KMS-11 (cell line): ENCODE measurements at regions not wholly inside any gene's neighbourhood (a gene's known extent, or its start where the extent isn't known, plus 50 kb on each side); places are given as distances from the start of the nearest gene placed in this dataset.

ENCODE experiments used
- H2AFZ ChIP-seq: fragments of 200-600 bp; sonication (generic); 2 replicates; pipeline ENCODE4 v1.6.1; 2016; ENCODE audit warnings: antibody characterized with exemption, mixed run types, low read depth
- H3K27ac ChIP-seq: fragments of 200-600 bp; sonication (generic); 2 replicates; pipeline ENCODE4 v1.6.1; 2016; ENCODE audit warnings: mild to moderate bottlenecking, mixed run types
- H3K27me3 ChIP-seq: fragments of 200-600 bp; sonication (generic); 2 replicates; pipeline ENCODE4 v1.6.1; 2017; ENCODE audit warnings: mild to moderate bottlenecking, low read depth, mixed run types, moderate library complexity; ENCODE audit not compliant: insufficient read depth
- H3K36me3 ChIP-seq: fragments of 200-600 bp; sonication (generic); 2 replicates; pipeline ENCODE4 v1.6.1; 2017; ENCODE audit warnings: mild to moderate bottlenecking, mixed run types; ENCODE audit not compliant: insufficient read depth
- H3K4me1 ChIP-seq: fragments of 200-600 bp; sonication (generic); 2 replicates; pipeline ENCODE4 v1.6.1; 2016; ENCODE audit warnings: mild to moderate bottlenecking, low read depth, mixed run types; ENCODE audit not compliant: poor library complexity, severe bottlenecking
- H3K4me2 ChIP-seq: fragments of 200-600 bp; sonication (generic); 2 replicates; pipeline ENCODE4 v1.7.0; 2016; ENCODE audit warnings: mild to moderate bottlenecking, mixed run types
- H3K4me3 ChIP-seq: fragments of 200-600 bp; sonication (generic); IDR thresholded peaks from 2 replicates; pipeline ENCODE4 v1.6.1; 2017; ENCODE audit warnings: low read depth, low read length, mixed read lengths; ENCODE audit not compliant: insufficient read depth
- H3K79me2 ChIP-seq: fragments of 200-600 bp; sonication (generic); 2 replicates; pipeline ENCODE4 v1.6.1; 2016; ENCODE audit warnings: low read depth, mixed run types; ENCODE audit not compliant: insufficient read depth
- H3K9ac ChIP-seq: fragments of 200-600 bp; sonication (generic); 2 replicates; pipeline ENCODE4 v1.6.1; 2016; ENCODE audit warnings: mild to moderate bottlenecking, mixed run types
- H4K20me1 ChIP-seq: fragments of 200-600 bp; sonication (generic); 2 replicates; pipeline ENCODE4 v1.6.1; 2016; ENCODE audit warnings: mild to moderate bottlenecking, mixed run types; ENCODE audit not compliant: insufficient read depth
- TF ChIP-seq, protein P1 (sequence below): fragments of 200-600 bp; sonication (generic); conservative IDR thresholded peaks from 2 replicates; pipeline ENCODE4 v1.6.1; 2017; ENCODE audit warnings: low read depth, mild to moderate bottlenecking, antibody characterized with exemption, low read length, moderate library complexity, mixed read lengths

DNA sequence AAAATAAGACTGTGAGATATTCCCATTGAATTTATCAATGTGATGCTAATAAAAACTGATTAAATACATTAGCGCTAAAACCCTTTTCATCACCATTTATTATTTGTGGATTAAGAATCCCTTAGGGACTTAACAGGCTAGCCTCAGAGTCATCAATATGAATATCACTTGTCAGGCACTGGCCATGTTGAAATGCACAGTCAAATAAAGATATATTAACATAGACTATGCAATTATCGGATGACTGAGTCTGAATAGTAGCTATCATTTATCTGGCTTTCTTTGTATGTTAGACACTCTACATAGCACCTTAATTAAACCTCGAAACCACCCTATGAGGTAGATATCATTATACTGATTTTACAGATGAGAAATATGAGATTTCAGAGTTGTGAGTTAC is 213.6 kb downstream of the RDH14 start:
- no peak overlapping the region for H3K4me3 ChIP-seq
- H4K20me1 ChIP-seq, result no peaks in the 10 kb centered on the region
- TF ChIP-seq, protein P1, sequence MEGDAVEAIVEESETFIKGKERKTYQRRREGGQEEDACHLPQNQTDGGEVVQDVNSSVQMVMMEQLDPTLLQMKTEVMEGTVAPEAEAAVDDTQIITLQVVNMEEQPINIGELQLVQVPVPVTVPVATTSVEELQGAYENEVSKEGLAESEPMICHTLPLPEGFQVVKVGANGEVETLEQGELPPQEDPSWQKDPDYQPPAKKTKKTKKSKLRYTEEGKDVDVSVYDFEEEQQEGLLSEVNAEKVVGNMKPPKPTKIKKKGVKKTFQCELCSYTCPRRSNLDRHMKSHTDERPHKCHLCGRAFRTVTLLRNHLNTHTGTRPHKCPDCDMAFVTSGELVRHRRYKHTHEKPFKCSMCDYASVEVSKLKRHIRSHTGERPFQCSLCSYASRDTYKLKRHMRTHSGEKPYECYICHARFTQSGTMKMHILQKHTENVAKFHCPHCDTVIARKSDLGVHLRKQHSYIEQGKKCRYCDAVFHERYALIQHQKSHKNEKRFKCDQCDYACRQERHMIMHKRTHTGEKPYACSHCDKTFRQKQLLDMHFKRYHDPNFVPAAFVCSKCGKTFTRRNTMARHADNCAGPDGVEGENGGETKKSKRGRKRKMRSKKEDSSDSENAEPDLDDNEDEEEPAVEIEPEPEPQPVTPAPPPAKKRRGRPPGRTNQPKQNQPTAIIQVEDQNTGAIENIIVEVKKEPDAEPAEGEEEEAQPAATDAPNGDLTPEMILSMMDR, result no peak
- no peak overlapping the region for H3K27ac ChIP-seq
- H3K36me3 ChIP-seq, result no peaks in the 10 kb centered on the region
- H3K79me2 ChIP-seq, result no peaks in the 10 kb centered on the region
- H3K4me1 ChIP-seq, result no peaks in the 10 kb centered on the region
- no peak overlapping the region for H2AFZ ChIP-seq
- H3K27me3 ChIP-seq, result no peaks in the 10 kb centered on the region
- H3K9ac ChIP-seq, result no peak overlapping the region
- no peak overlapping the region for H3K4me2 ChIP-seq

DNA sequence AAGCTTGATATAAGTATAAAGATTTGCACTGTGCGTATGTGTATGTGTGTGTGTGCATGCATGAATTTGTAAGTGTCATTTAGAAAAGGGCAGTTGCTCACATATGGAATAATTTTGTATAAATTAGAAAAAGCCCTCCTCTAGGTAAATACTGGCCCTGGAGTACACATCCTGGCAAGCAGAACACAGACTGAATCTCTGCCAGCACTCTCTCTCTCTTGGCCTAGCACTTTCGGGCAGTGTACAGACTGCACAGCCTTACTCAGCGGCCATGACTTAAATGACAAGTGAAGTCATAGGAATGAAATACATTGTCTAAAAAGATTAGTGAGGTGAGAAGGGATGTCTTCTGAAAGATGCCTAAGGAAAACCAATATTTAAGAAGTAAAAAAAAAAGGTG is 214.1 kb downstream of the RDH14 start:
- Histone ChIP-seq H3K27me3 (no peaks in the 10 kb centered on the region), H3K27ac (no peak overlapping the region), H2AFZ (no peak overlapping the region), H3K36me3 (no peaks in the 10 kb centered on the region), H4K20me1 (no peaks in the 10 kb centered on the region), H3K9ac (no peak overlapping the region), H3K4me2 (no peak overlapping the region), H3K4me1 (no peaks in the 10 kb centered on the region), H3K79me2 (no peaks in the 10 kb centered on the region), H3K4me3 (no peak overlapping the region)
- TF ChIP-seq, protein P1, result no peak

DNA sequence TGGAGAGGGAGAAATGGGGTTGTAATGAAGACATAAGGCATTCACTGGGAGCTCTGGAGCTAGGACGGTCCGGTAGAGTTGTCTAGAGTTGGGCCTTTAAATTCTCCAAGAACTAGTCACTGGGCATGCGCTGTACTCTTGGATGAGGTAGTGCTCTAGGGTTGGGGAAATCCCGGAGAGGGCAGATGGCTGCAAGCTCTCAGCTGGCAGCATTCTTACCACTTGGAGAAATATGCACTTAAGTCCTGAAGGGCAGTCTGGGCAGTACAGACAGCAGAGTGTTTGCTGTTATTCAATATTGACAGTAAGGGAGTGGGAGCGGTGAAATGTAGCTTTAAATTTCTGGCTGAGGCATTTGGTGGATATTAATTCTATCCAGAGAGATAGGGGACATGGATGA is 214.6 kb downstream of the RDH14 start:
- no peaks in the 10 kb centered on the region for H3K4me1 ChIP-seq
- no peak overlapping the region for H2AFZ ChIP-seq
- no peak overlapping the region for H3K4me3 ChIP-seq
- no peaks in the 10 kb centered on the region for H3K27me3 ChIP-seq
- TF ChIP-seq, protein P1, result no peak
- H4K20me1 ChIP-seq, result no peaks in the 10 kb centered on the region
- no peak overlapping the region for H3K9ac ChIP-seq
- H3K79me2 ChIP-seq, result no peaks in the 10 kb centered on the region
- H3K4me2 ChIP-seq, result no peak overlapping the region
- no peak overlapping the region for H3K27ac ChIP-seq
- H3K36me3 ChIP-seq, result no peaks in the 10 kb centered on the region

DNA sequence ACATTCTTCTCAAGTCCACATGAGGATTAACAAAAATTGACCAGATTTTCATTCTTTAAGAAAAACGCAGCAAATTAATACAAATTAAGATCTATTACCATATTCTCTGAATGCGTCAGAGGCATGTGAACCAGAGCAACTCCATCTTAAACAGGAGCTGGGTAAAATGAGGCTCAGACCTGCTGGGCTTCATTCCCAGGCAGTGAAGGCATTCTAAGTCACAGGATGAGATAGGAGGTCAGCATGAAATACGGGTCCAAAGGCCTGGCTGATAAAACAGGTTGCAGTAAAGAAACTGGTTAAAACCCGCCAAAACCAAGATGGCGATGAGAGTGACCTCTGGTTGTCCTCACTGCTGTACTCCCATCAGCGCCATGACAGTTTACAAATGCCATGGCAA is 217.6 kb downstream of the RDH14 start:
- TF ChIP-seq, protein P1, result no peak
- H2AFZ ChIP-seq, result no peak overlapping the region
- no peak overlapping the region for H3K4me2 ChIP-seq
- H3K79me2 ChIP-seq, result no peaks in the 10 kb centered on the region
- no peaks in the 10 kb centered on the region for H3K4me1 ChIP-seq
- no peaks in the 10 kb centered on the region for H3K36me3 ChIP-seq
- H3K9ac ChIP-seq, result no peak overlapping the region
- no peaks in the 10 kb centered on the region for H3K27me3 ChIP-seq
- H3K27ac ChIP-seq, result no peak overlapping the region
- H4K20me1 ChIP-seq, result no peaks in the 10 kb centered on the region
- H3K4me3 ChIP-seq, result no peak overlapping the region

DNA sequence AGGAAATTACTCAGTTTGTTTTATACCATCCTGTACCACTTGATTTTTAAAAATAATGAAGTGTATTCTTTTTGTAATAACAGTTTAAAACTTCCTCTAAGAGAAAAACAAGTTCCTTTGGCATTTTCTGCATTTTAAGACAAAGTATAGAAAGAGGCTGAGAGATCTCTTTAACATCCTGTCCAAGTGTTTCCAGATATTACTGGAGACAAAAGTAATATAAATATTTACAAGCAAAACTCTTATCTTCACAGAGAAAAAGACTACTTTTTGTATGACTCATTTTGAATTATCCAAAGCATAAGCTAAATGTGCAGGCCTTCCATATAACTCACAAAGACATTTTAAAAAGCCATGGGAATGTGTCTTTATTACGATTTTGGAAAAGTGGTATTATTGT is 221.1 kb downstream of the RDH14 start:
- H4K20me1 ChIP-seq, result no peaks in the 10 kb centered on the region
- no peak overlapping the region for H2AFZ ChIP-seq

More for the DNA sequence above, 221.1 kb downstream of the RDH14 start:
- no peak overlapping the region for H3K9ac ChIP-seq
- H3K27ac ChIP-seq, result no peak overlapping the region
- no peaks in the 10 kb centered on the region for H3K79me2 ChIP-seq
- H3K4me2 ChIP-seq, result no peak overlapping the region
- no peaks in the 10 kb centered on the region for H3K4me1 ChIP-seq
- H3K4me3 ChIP-seq, result no peak overlapping the region
- TF ChIP-seq, protein P1, result no peak
- H3K36me3 ChIP-seq, result no peaks in the 10 kb centered on the region
- no peaks in the 10 kb centered on the region for H3K27me3 ChIP-seq
